Suprapubic skin (tissue), 4 donors: ENCODE measurements at regions not wholly inside any gene's neighbourhood (a gene's known extent, or its start where the extent isn't known, plus 50 kb on each side); places are given as distances from the start of the nearest gene placed in this dataset.

Experiments
- DNase-seq, 2 donors: peaks; one replicate each; pipeline ENCODE4 v3.0.0-alpha.2; 2019; ENCODE audit warnings: low spot score in 2 of 2
- H3K27ac ChIP-seq: fragments of 200-600 bp; sonication (generic); one replicate; pipeline ENCODE4 v1.5.1; 2019
- H3K27me3 ChIP-seq: fragments of 200-600 bp; sonication (generic); one replicate; pipeline ENCODE4 v1.5.1; 2019
- H3K36me3 ChIP-seq: fragments of 200-600 bp; sonication (generic); one replicate; pipeline ENCODE4 v1.5.1; 2019
- H3K4me1 ChIP-seq: fragments of 200-600 bp; sonication (generic); one replicate; pipeline ENCODE4 v1.5.1; 2019
- H3K4me3 ChIP-seq: fragments of 200-600 bp; sonication (generic); one replicate; pipeline ENCODE4 v1.5.1; 2019; ENCODE audit warnings: mild to moderate bottlenecking
- H3K9me3 ChIP-seq: fragments of 200-600 bp; sonication (generic); one replicate; pipeline ENCODE4 v1.5.1; 2019
- EP300 ChIP-seq: sonication (generic); formaldehyde crosslinking; IDR thresholded peaks from one replicate; pipeline ENCODE4 v1.6.1; 2017; ENCODE audit warnings: antibody characterized with exemption
- POLR2A ChIP-seq, 2 donors: fragments of 450-650 bp; IDR thresholded peaks; one replicate each; pipeline ENCODE4 v1.6.1; 2017; ENCODE audit warnings: antibody characterized with exemption in 2 of 2, mild to moderate bottlenecking in 2 of 2, moderate library complexity in 2 of 2
- POLR2AphosphoS5 ChIP-seq, 3 donors: sonication (generic); formaldehyde crosslinking; IDR thresholded peaks; one replicate each; pipeline ENCODE4 v1.6.1; 2017; ENCODE audit warnings: antibody characterized with exemption in 3 of 3
- WGBS: methylation state at CpG from one replicate; pipeline ENCODE4 v1.1.5; 2018; 5-methylcytosine and 5-hydroxymethylcytosine counted together
- TF ChIP-seq, protein P1 (sequence below), 2 donors: fragments of 200-600 bp in 1 of 2; fragments of 450-650 bp in 1 of 2; sonication (generic) in 1 of 2; IDR thresholded peaks; one replicate each; pipeline ENCODE4 v1.5.1; 2016 to 2019; ENCODE audit warnings: antibody characterized with exemption in 2 of 2, mild to moderate bottlenecking in 1 of 2, moderate library complexity in 1 of 2

- H3K4me3 ChIP-seq, result no peak overlapping the region
- H3K4me1 ChIP-seq, result no peaks in the 10 kb centered on the region
- no peaks in the 10 kb centered on the region for H3K36me3 ChIP-seq
- TF ChIP-seq, protein P1, sequence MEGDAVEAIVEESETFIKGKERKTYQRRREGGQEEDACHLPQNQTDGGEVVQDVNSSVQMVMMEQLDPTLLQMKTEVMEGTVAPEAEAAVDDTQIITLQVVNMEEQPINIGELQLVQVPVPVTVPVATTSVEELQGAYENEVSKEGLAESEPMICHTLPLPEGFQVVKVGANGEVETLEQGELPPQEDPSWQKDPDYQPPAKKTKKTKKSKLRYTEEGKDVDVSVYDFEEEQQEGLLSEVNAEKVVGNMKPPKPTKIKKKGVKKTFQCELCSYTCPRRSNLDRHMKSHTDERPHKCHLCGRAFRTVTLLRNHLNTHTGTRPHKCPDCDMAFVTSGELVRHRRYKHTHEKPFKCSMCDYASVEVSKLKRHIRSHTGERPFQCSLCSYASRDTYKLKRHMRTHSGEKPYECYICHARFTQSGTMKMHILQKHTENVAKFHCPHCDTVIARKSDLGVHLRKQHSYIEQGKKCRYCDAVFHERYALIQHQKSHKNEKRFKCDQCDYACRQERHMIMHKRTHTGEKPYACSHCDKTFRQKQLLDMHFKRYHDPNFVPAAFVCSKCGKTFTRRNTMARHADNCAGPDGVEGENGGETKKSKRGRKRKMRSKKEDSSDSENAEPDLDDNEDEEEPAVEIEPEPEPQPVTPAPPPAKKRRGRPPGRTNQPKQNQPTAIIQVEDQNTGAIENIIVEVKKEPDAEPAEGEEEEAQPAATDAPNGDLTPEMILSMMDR (IDR thresholded peaks at IDR 0.05), result no peak
- TF ChIP-seq POLR2AphosphoS5 (IDR thresholded peaks at IDR 0.05) (no peak), POLR2A (IDR thresholded peaks at IDR 0.05) (no peak), EP300 (no peak)
- no peaks in the 10 kb centered on the region for H3K9me3 ChIP-seq
- no peak overlapping the region for H3K27ac ChIP-seq
- DNase-seq, result no peak
- 92% methylated on average over 2 of the region's 2 CpGs for whole genome bisulfite sequencing
- H3K27me3 ChIP-seq, result peaks cover 11% of the 10 kb centered on the region
These were observed 226.9 kb downstream of the PAX3 start for GRCh38 chr2:222071911-222072310.

- H3K4me3 ChIP-seq, result no peak overlapping the region
- no peak for DNase-seq
- no peaks in the 10 kb centered on the region for H3K4me1 ChIP-seq
- H3K9me3 ChIP-seq, result no peaks in the 10 kb centered on the region
- no peak overlapping the region for H3K27ac ChIP-seq
- no peaks in the 10 kb centered on the region for H3K36me3 ChIP-seq
- H3K27me3 ChIP-seq, result peaks cover 21% of the 10 kb centered on the region
- 93% methylated on average over 2 of the region's 2 CpGs for WGBS
- TF ChIP-seq POLR2A (IDR thresholded peaks at IDR 0.05), result no peak
- TF ChIP-seq, protein P1 (IDR thresholded peaks at IDR 0.05), result no peak
These were observed 234.5 kb downstream of the PAX3 start for GRCh38 chr2:222064286-222064685.

- Histone ChIP-seq H3K4me3 (no peak overlapping the region), H3K9me3 (no peaks in the 10 kb centered on the region), H3K4me1 (no peaks in the 10 kb centered on the region), H3K27ac (no peak overlapping the region), H3K27me3 (peaks cover 55% of the 10 kb centered on the region), H3K36me3 (no peaks in the 10 kb centered on the region)
- TF ChIP-seq POLR2A (IDR thresholded peaks at IDR 0.05), result no peak
- no peak for TF ChIP-seq POLR2AphosphoS5 (IDR thresholded peaks at IDR 0.05)
- TF ChIP-seq, protein P1 (IDR thresholded peaks at IDR 0.05), result no peak
- TF ChIP-seq EP300, result no peak
- 47% methylated on average over 2 of the region's 2 CpGs for WGBS
- DNase-seq, result no peak
These were observed 239.9 kb downstream of the PAX3 start for GRCh38 chr2:222058819-222059445.

- Histone ChIP-seq H3K4me1 (no peaks in the 10 kb centered on the region), H3K27ac (no peak overlapping the region), H3K27me3 (peaks cover 69% of the 10 kb centered on the region), H3K4me3 (no peak overlapping the region), H3K36me3 (no peaks in the 10 kb centered on the region), H3K9me3 (no peaks in the 10 kb centered on the region)
- TF ChIP-seq, protein P1 (IDR thresholded peaks at IDR 0.05), result peak in 1 of 2 donors; percentile 52
- TF ChIP-seq POLR2A (IDR thresholded peaks at IDR 0.05), result no peak
- no peak for DNase-seq
- 23% methylated on average over 6 of the region's 6 CpGs for WGBS
These were observed 241.3 kb downstream of the PAX3 start for GRCh38 chr2:222057347-222058073.

DNA sequence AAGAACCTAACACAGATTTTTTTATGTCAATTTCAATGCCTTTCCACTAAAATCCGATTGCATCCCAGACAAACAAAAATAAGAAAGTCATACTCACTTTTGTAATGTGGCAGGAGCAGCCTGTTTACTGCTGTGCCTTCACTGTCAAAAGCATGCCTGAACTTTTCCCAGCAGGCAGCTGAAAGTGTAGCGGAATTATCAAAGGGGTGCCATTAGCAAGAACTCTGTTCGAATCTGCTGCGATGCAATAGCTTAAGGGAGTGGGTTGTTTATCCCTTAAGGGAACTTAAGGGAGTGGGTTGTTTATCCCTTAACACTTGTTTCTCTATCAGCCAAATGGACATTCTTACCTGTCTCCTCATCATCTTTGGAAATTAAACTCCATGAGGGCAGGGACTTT is 243.5 kb downstream of the PAX3 start:
- Histone ChIP-seq H3K4me1 (no peaks in the 10 kb centered on the region), H3K36me3 (no peaks in the 10 kb centered on the region), H3K27ac (no peak overlapping the region), H3K4me3 (no peak overlapping the region), H3K27me3 (peaks cover 71% of the 10 kb centered on the region), H3K9me3 (no peaks in the 10 kb centered on the region)
- TF ChIP-seq POLR2AphosphoS5 (IDR thresholded peaks at IDR 0.05), result no peak
- TF ChIP-seq EP300, result no peak
- TF ChIP-seq POLR2A (IDR thresholded peaks at IDR 0.05), result no peak
- TF ChIP-seq, protein P1 (IDR thresholded peaks at IDR 0.05), result no peak
- 19% methylated on average over 4 of the region's 4 CpGs for WGBS
- DNase-seq, result no peak
